GM12878 (cell line): ENCODE measurements at regions not wholly inside any gene's neighbourhood (a gene's known extent, or its start where the extent isn't known, plus 50 kb on each side); places are given as distances from the start of the nearest gene placed in this dataset.

Experiments
- CBFB ChIP-seq: IDR thresholded peaks from 2 replicates; pipeline ENCODE4 v1.6.1; 2016; ENCODE audit warnings: antibody characterized with exemption, low read depth
- MAX ChIP-seq: IDR thresholded peaks from 2 replicates; pipeline ENCODE4 v1.6.1; 2012; ENCODE audit warnings: low read depth, low read length, improper control_type of control experiment
- MYC ChIP-seq: IDR thresholded peaks from 2 replicates; pipeline ENCODE4 v1.6.1; 2011; ENCODE audit warnings: mild to moderate bottlenecking, low read length, moderate library complexity, inconsistent platforms; ENCODE audit not compliant: insufficient read depth, insufficient replicate concordance, insufficient read length, severe bottlenecking

- TF ChIP-seq MYC (no peak), MAX (no peak), CBFB (no peak)
These were observed 571.2 kb upstream of the ZEB2 start for GRCh38 chr2:145090841-145091761.
